H1 (cell line): ENCODE measurements at regions not wholly inside any gene's neighbourhood (a gene's known extent, or its start where the extent isn't known, plus 50 kb on each side); places are given as distances from the start of the nearest gene placed in this dataset.

Source experiments
- CTCF ChIA-PET: fragments of 300-600 bp; sonication (Branson Sonifier 250); formaldehyde crosslinking; loops from one replicate; lab custom pipeline; 2021; ENCODE audit not compliant: partially characterized antibody; lab: Charles Lee
- POLR2A ChIA-PET: fragments of 300-600 bp; sonication (Branson Sonifier 250); formaldehyde crosslinking; loops from one replicate; lab custom pipeline; 2021; ENCODE audit warnings: inconsistent platforms; ENCODE audit not compliant: partially characterized antibody; lab: Charles Lee
- DNase-seq, 2 experiments: peaks; one replicate each; pipeline versions ENCODE4 v3.0.0 to v3.0.0-alpha.2; 2010 to 2022; ENCODE audit warnings: low spot score in 2 of 2, low read depth in 1 of 2, mixed read lengths in 1 of 2
- FAIRE-seq: peaks from 2 replicates; lab custom pipeline; 2011; peaks lifted over from hg19 to GRCh38; lab: Jason Lieb, UNC
- H2AFZ ChIP-seq: 2 replicates; pipeline ENCODE4 v1.8.1; 2012; ENCODE audit warnings: low read length, inconsistent platforms
- H2AK5ac ChIP-seq: 2 replicates; pipeline ENCODE4 v1.6.1; 2013; ENCODE audit warnings: low read depth, low read length
- H2BK120ac ChIP-seq: replicated peaks from 2 replicates; pipeline ENCODE3; 2013; ENCODE audit warnings: low read depth, low read length, inconsistent platforms
- H2BK12ac ChIP-seq: 2 replicates; pipeline ENCODE4 v1.6.1; 2013; ENCODE audit warnings: low read depth, low read length
- H2BK15ac ChIP-seq: 2 replicates; pipeline ENCODE4 v1.6.1; 2013; ENCODE audit warnings: low read length
- H2BK20ac ChIP-seq: 2 replicates; pipeline ENCODE4 v1.6.1; 2013; ENCODE audit warnings: low read length
- H2BK5ac ChIP-seq: 2 replicates; pipeline ENCODE4 v1.6.1; 2013; ENCODE audit warnings: low read depth, low read length
- H3K14ac ChIP-seq: 2 replicates; pipeline ENCODE4 v1.6.1; 2013; ENCODE audit warnings: inconsistent platforms; ENCODE audit not compliant: insufficient read length
- H3K18ac ChIP-seq: 2 replicates; pipeline ENCODE4 v1.6.1; 2013; ENCODE audit warnings: low read length; ENCODE audit errors: extremely low read depth
- H3K23ac ChIP-seq: 2 replicates; pipeline ENCODE4 v1.6.1; 2013; ENCODE audit warnings: inconsistent platforms; ENCODE audit not compliant: insufficient read length
- H3K23me2 ChIP-seq: 2 replicates; pipeline ENCODE4 v1.6.1; 2013; ENCODE audit warnings: low read depth, low read length
- H3K27ac ChIP-seq: 2 replicates; pipeline ENCODE4 v1.6.1; 2011; ENCODE audit warnings: low read depth, low read length, inconsistent platforms
- H3K27me3 ChIP-seq, 4 experiments: replicated peaks in 1 of 4; 1 replicate in 1 of 4; 2 replicates in 3 of 4; pipeline versions ENCODE4 v1.6.1 to v1.8.1; 2011 to 2013; ENCODE audit warnings: low read length in 3 of 4, mild to moderate bottlenecking in 3 of 4, inconsistent platforms in 2 of 4, mixed read lengths in 2 of 4, moderate library complexity in 1 of 4; ENCODE audit not compliant: control insufficient read depth in 3 of 4, insufficient read depth in 3 of 4; ENCODE audit errors: extremely low read depth in 1 of 4
- H3K36me3 ChIP-seq, 4 experiments: 2 replicates each; pipeline versions ENCODE4 v1.6.1 to v1.8.1; 2011 to 2013; ENCODE audit warnings: mild to moderate bottlenecking in 4 of 4, low read length in 3 of 4, moderate library complexity in 2 of 4, control low read depth in 1 of 4, inconsistent platforms in 1 of 4; ENCODE audit not compliant: insufficient read depth in 4 of 4, control insufficient read depth in 2 of 4
- H3K4ac ChIP-seq: replicated peaks from 2 replicates; pipeline ENCODE3; 2013; ENCODE audit warnings: low read length, low read depth, mixed read lengths, inconsistent platforms; ENCODE audit not compliant: insufficient read length
- H3K4me1 ChIP-seq, 4 experiments: replicated peaks in 1 of 4; 1 replicate in 1 of 4; 2 replicates in 3 of 4; pipeline versions ENCODE4 v1.6.1 to v1.8.1; 2011 to 2013; ENCODE audit warnings: low read length in 3 of 4, inconsistent platforms in 2 of 4, mixed read lengths in 1 of 4; ENCODE audit not compliant: insufficient read depth in 4 of 4, control insufficient read depth in 3 of 4
- H3K4me2 ChIP-seq, 2 experiments: 2 replicates each; pipeline versions ENCODE4 v1.6.1 to v1.8.1; 2011 to 2013; ENCODE audit warnings: low read depth in 2 of 2, low read length in 2 of 2, control low read depth in 1 of 2, inconsistent platforms in 1 of 2, mild to moderate bottlenecking in 1 of 2; ENCODE audit not compliant: insufficient read depth in 1 of 2
- H3K4me3 ChIP-seq, 4 experiments: fragments of 200-600, 300-600 bp in 1 of 4; sonication (generic), shearing (Covaris generic), sonication (Bioruptor Twin) in 1 of 4; 2 replicates each; pipeline versions ENCODE4 v1.5.1 to v1.8.1; 2011 to 2016; ENCODE audit warnings: low read length in 4 of 4, low read depth in 3 of 4, control low read depth in 2 of 4, inconsistent platforms in 2 of 4, mild to moderate bottlenecking in 2 of 4, mixed read lengths in 1 of 4, moderate library complexity in 1 of 4; ENCODE audit not compliant: insufficient read depth in 2 of 4; ENCODE audit errors: extremely low read depth in 1 of 4
- H3K56ac ChIP-seq: replicated peaks from 2 replicates; pipeline ENCODE3; 2013; ENCODE audit warnings: low read depth, mild to moderate bottlenecking, mixed read lengths, low read length, inconsistent platforms; ENCODE audit not compliant: insufficient read length
- H3K79me1 ChIP-seq: 2 replicates; pipeline ENCODE4 v1.6.1; 2013; ENCODE audit warnings: low read depth, low read length, control low read depth
- H3K79me2 ChIP-seq, 2 experiments: 2 replicates each; pipeline versions ENCODE4 v1.6.1 to v1.8.1; 2012 to 2013; ENCODE audit warnings: low read length in 2 of 2, mild to moderate bottlenecking in 2 of 2, inconsistent platforms in 1 of 2; ENCODE audit not compliant: insufficient read depth in 2 of 2, control insufficient read depth in 1 of 2
- H3K9ac ChIP-seq, 4 experiments: replicated peaks in 1 of 4; 1 replicate in 1 of 4; 2 replicates in 3 of 4; pipeline versions ENCODE4 v1.6.1 to v1.8.1; 2011 to 2013; ENCODE audit warnings: low read depth in 3 of 4, low read length in 3 of 4, control low read depth in 2 of 4, mild to moderate bottlenecking in 2 of 4, moderate library complexity in 2 of 4, inconsistent platforms in 1 of 4; ENCODE audit errors: extremely low read depth in 1 of 4
- H3K9me3 ChIP-seq, 2 experiments: 2 replicates each; pipeline versions ENCODE4 v1.6.1 to v1.8.1; 2012 to 2013; ENCODE audit warnings: mild to moderate bottlenecking in 2 of 2, moderate library complexity in 2 of 2, control low read depth in 1 of 2, inconsistent platforms in 1 of 2, low read depth in 1 of 2, low read length in 1 of 2, mixed read lengths in 1 of 2; ENCODE audit not compliant: insufficient read depth in 2 of 2
- H4K20me1 ChIP-seq, 2 experiments: replicated peaks in 1 of 2; 2 replicates each; pipeline versions ENCODE3 to v1.8.1; 2011 to 2013; ENCODE audit warnings: inconsistent platforms in 2 of 2, low read length in 2 of 2, mild to moderate bottlenecking in 1 of 2; ENCODE audit not compliant: insufficient read depth in 2 of 2, control insufficient read depth in 1 of 2
- H4K5ac ChIP-seq: 2 replicates; pipeline ENCODE4 v1.6.1; 2013; ENCODE audit warnings: low read length, low read depth, mixed read lengths, inconsistent platforms; ENCODE audit not compliant: insufficient read length
- H4K8ac ChIP-seq: 2 replicates; pipeline ENCODE4 v1.8.0; 2013; ENCODE audit warnings: mild to moderate bottlenecking, moderate library complexity, low read length, inconsistent platforms; ENCODE audit not compliant: insufficient read depth; ENCODE audit errors: extremely low read depth
- H4K91ac ChIP-seq: replicated peaks from 2 replicates; pipeline ENCODE3; 2013; ENCODE audit warnings: low read length, mixed read lengths, inconsistent platforms; ENCODE audit not compliant: insufficient read length
- EP300 ChIP-seq, 2 experiments: IDR thresholded peaks; 1 replicate in 1 of 2; 2 replicates in 1 of 2; pipeline ENCODE4 v1.6.1; 2011 to 2012; ENCODE audit warnings: low read depth in 2 of 2, low read length in 2 of 2, mild to moderate bottlenecking in 2 of 2, borderline replicate concordance in 1 of 2, inconsistent platforms in 1 of 2, moderate library complexity in 1 of 2
- JUN ChIP-seq: IDR thresholded peaks from 2 replicates; pipeline ENCODE4 v1.6.1; 2011; ENCODE audit warnings: low read depth, mild to moderate bottlenecking, improper control_type of control experiment, low read length
- JUND ChIP-seq: IDR thresholded peaks from 2 replicates; pipeline ENCODE4 v1.6.1; 2011; ENCODE audit warnings: mild to moderate bottlenecking, improper control_type of control experiment, low read length
- KDM4A ChIP-seq: IDR thresholded peaks from one replicate; pipeline ENCODE4 v1.7.1; 2012; ENCODE audit warnings: low read depth, mild to moderate bottlenecking, moderate library complexity, low read length, inconsistent platforms; ENCODE audit not compliant: severe bottlenecking
- PHF8 ChIP-seq: fragments of 200-600 bp; sonication (generic); conservative IDR thresholded peaks from 2 replicates; pipeline ENCODE4 v1.7.1; 2012; ENCODE audit warnings: low read depth, mild to moderate bottlenecking, inconsistent platforms, low read length, moderate library complexity
- POLR2AphosphoS5 ChIP-seq: IDR thresholded peaks from 2 replicates; pipeline ENCODE4 v1.6.1; 2011; ENCODE audit warnings: low read depth, low read length
- RBBP5 ChIP-seq: IDR thresholded peaks from 2 replicates; pipeline ENCODE4 v1.7.1; 2012; ENCODE audit warnings: low read depth, mild to moderate bottlenecking, inconsistent platforms, low read length, moderate library complexity, borderline replicate concordance
- RFX5 ChIP-seq: IDR thresholded peaks from 2 replicates; pipeline ENCODE4 v1.6.1; 2011; ENCODE audit warnings: low read depth, low read length, improper control_type of control experiment, borderline replicate concordance
- SIRT6 ChIP-seq: IDR thresholded peaks from one replicate; pipeline ENCODE4 v1.7.1; 2012; ENCODE audit warnings: low read length, inconsistent platforms
- SP1 ChIP-seq: IDR thresholded peaks from 2 replicates; pipeline ENCODE4 v1.6.1; 2011; ENCODE audit warnings: low read depth, low read length
- WGBS, 2 experiments: shearing (Covaris generic) in 1 of 2; methylation state at CpG; one replicate each; pipeline versions ENCODE4 v1.1.6 to v1.1.7; 2013 to 2015; ENCODE audit warnings: low lambda C conversion rate in 2 of 2, mixed read lengths in 2 of 2, inconsistent platforms in 1 of 2, low coverage in 1 of 2, missing lambda C conversion rate in 1 of 2; ENCODE audit not compliant: insufficient replicate concordance in 2 of 2, insufficient coverage in 1 of 2, insufficient read length in 1 of 2; ENCODE audit errors: extremely low coverage in 1 of 2, missing lambda C conversion rate in 1 of 2; 5-methylcytosine and 5-hydroxymethylcytosine counted together
- TF ChIP-seq, protein P1 (sequence below): IDR thresholded peaks from 2 replicates; pipeline ENCODE4 v1.6.1; 2012; ENCODE audit warnings: low read length, inconsistent platforms
- TF ChIP-seq, protein P2 (sequence below): IDR thresholded peaks from 2 replicates; pipeline ENCODE4 v1.6.1; 2012; ENCODE audit warnings: inconsistent platforms

DNA sequence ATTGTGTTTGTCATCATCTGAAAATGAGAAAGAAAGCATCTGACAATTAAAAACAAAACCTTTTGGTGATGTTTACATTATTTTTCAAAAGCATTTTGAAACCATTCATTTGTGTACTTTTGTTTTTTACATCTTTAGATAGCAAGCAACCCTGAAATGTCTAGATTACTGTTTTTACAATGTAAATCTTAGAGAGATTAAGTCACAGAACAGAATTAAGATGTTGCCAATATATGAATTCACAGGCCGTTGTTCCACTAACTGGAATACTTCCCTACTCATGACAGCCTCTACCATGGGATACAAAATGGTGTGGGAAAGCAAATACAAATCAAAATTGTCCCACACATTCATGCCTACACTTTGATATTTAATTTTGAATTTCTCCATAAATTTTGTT is 480.0 kb upstream of the ZEB2 start:
- H3K9ac ChIP-seq = no peak overlapping the region
- H2AK5ac ChIP-seq = no peak overlapping the region
- no peaks in the 10 kb centered on the region for H3K79me1 ChIP-seq
- H3K4me2 ChIP-seq = no peak overlapping the region
- CTCF ChIA-PET = no interaction called here
- no peaks in the 10 kb centered on the region for H3K4me1 ChIP-seq
- no peak overlapping the region for H4K8ac ChIP-seq
- no peak overlapping the region for H2BK20ac ChIP-seq
- H3K4ac ChIP-seq = no peak overlapping the region
- no peak overlapping the region for H3K27ac ChIP-seq
- FAIRE-seq (no peak), DNase-seq (no peak)
- H3K79me2 ChIP-seq = no peaks in the 10 kb centered on the region
- POLR2A ChIA-PET = no interaction called here
- no peak overlapping the region for H3K56ac ChIP-seq
- TF ChIP-seq, protein P1, sequence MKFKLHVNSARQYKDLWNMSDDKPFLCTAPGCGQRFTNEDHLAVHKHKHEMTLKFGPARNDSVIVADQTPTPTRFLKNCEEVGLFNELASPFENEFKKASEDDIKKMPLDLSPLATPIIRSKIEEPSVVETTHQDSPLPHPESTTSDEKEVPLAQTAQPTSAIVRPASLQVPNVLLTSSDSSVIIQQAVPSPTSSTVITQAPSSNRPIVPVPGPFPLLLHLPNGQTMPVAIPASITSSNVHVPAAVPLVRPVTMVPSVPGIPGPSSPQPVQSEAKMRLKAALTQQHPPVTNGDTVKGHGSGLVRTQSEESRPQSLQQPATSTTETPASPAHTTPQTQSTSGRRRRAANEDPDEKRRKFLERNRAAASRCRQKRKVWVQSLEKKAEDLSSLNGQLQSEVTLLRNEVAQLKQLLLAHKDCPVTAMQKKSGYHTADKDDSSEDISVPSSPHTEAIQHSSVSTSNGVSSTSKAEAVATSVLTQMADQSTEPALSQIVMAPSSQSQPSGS = no peak
- TF ChIP-seq POLR2AphosphoS5 (no peak), KDM4A (no peak), RBBP5 (no peak), SIRT6 (no peak), RFX5 (no peak), JUN (no peak), SP1 (no peak), JUND (no peak), EP300 (IDR thresholded peaks at IDR 0.05; ENCODE audit: borderline replicate concordance in 1 of 2, low read depth in 2 of 2, low read length in 2 of 2) (no peak), PHF8 (no peak)
- TF ChIP-seq, protein P2, sequence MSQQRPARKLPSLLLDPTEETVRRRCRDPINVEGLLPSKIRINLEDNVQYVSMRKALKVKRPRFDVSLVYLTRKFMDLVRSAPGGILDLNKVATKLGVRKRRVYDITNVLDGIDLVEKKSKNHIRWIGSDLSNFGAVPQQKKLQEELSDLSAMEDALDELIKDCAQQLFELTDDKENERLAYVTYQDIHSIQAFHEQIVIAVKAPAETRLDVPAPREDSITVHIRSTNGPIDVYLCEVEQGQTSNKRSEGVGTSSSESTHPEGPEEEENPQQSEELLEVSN = no peak
- TF ChIP-seq, all 59 proteins: peak for 0
- H3K23ac ChIP-seq = no peak overlapping the region
- H3K14ac ChIP-seq = no peak overlapping the region
- H3K18ac ChIP-seq = no peak overlapping the region
- H3K27me3 ChIP-seq = peaks cover 0 to 1% (median 0%) of the 10 kb centered on the region in 4 experiments; a peak in 1 of 7 replicates
- no peak overlapping the region for H2BK5ac ChIP-seq
- no peak overlapping the region for H2AFZ ChIP-seq
- H2BK12ac ChIP-seq = no peak overlapping the region
- no peak overlapping the region for H4K91ac ChIP-seq
- H3K4me3 ChIP-seq = no peak overlapping the region
- H2BK15ac ChIP-seq = no peak overlapping the region
- no peaks in the 10 kb centered on the region for H3K23me2 ChIP-seq
- no peaks in the 10 kb centered on the region for H3K9me3 ChIP-seq
- H4K5ac ChIP-seq = no peak overlapping the region
- no peaks in the 10 kb centered on the region for H3K36me3 ChIP-seq
- H4K20me1 ChIP-seq = no peaks in the 10 kb centered on the region
- H2BK120ac ChIP-seq = no peak overlapping the region
- 97% methylated on average over 1 of the region's 1 CpG; no CpG with 5 or more reads in 1 of the 2 experiments for WGBS, 2 experiments
